ENCODE measurements at regions not wholly inside any gene's neighbourhood (a gene's known extent, or its start where the extent isn't known, plus 50 kb on each side); places are given as distances from the start of the nearest gene placed in this dataset.

DNA sequence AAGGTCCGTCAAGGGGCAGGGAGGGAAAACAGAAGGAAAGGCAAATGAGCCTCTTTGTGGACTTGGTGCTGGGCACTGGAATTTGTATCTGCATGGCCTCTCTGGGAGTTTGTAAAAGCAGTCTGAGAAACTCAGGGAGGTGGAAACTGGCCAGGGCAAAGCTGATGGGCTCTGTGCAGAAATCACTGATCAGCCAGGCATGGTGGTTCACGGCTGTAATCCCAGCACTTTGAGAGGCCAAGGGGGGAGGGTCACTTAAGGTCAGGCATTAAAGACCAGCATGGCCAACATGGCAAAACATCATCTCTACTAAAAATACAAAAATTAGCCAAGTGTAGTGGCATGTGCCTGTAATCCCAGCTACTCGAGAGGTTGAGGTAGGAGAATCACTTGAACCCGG lies 369.9 kb upstream of the ZNF507 start:
- H3K4me2 ChIP-seq (ENCODE audit: insufficient read depth, low read length), result no peak overlapping the region
- no peak for DNase-seq (ENCODE audit: insufficient read length, low spot score, missing footprints)
- no peak overlapping the region for H2AFZ ChIP-seq (ENCODE audit: low read length)
- no peak overlapping the region for H3K27ac ChIP-seq (ENCODE audit: low read depth, low read length)
- no peaks in the 10 kb centered on the region for H4K20me1 ChIP-seq (ENCODE audit: insufficient read depth, low read length)
- H3K9me3 ChIP-seq (ENCODE audit: low read depth, low read length), result peaks cover 4% of the 10 kb centered on the region
- no peak for TF ChIP-seq CTCF (IDR thresholded peaks at IDR 0.05; ENCODE audit: extremely low read depth, low read depth, low read length)
- no peaks in the 10 kb centered on the region for H3K36me3 ChIP-seq (ENCODE audit: insufficient read depth, low read length)
- H3K4me1 ChIP-seq (ENCODE audit: insufficient read depth, low read length), result no peaks in the 10 kb centered on the region
- H3K4me3 ChIP-seq (ENCODE audit: insufficient read depth, low read length), result no peak overlapping the region
- H3K27me3 ChIP-seq (ENCODE audit: insufficient read depth, low read length), result no peaks in the 10 kb centered on the region
- no peaks in the 10 kb centered on the region for H3K79me2 ChIP-seq (ENCODE audit: insufficient read depth, low read length)

DNA sequence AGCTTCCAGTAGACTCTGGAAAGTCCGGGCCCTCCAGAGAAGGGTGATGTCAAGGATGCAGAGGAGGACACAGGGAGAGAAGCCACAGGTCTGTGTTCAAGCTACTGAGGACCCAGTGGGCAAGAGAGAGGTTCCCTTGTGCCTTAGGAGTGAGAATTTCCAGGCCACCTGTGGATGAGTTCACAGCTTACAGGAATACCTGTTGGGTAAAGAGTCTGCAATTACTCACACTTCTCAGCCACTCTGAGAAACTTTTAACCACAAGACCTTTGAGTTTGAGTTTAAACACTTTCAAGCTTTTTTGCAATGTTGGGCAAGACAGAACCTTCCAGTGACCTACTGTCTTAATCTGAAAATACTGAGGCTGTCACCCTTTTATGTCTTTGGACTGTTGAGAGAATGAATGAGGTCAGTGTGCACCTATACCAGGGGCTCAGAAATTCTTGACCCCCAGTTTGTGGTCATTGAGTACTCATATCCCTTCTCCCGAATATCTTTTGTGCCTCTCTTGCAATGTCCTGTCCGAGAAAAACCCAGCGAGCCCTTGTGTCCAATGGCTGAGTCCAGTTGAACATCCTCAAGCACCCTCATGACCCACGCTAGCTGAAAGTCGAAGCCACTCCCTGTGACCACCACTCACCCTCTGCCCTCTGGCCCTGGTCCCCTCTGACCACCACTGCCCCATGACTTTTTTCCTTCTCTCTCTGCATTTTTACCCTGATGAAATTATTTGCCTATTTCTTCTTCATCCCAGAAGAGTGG lies 368.5 kb upstream of the ZNF507 start:
- TF ChIP-seq CTCF (IDR thresholded peaks at IDR 0.05; ENCODE audit: extremely low read depth, low read depth, low read length), result no peak
- H3K4me3 ChIP-seq (ENCODE audit: insufficient read depth, low read length), result no peak overlapping the region

DNA sequence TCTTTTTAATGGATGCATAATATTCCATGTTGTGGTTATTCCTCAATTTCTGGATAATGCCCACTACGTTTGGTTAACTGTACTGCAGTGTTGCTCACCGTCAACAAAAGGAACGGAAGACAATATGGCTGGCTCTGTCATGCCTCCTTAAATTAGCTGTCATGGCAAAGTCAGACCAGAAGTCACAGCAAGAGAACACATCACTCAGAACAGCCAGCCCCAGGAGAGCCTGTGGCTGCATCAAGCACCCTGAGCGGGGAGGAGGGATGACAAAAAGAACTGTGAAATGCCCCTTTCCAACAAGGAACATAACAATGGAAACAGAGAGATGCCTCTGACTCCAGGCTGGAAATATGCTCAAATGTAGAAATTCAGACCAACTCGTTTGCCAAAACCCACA lies 366.0 kb upstream of the ZNF507 start:
- no peak overlapping the region for H3K4me3 ChIP-seq (ENCODE audit: insufficient read depth, low read length)
- H4K20me1 ChIP-seq (ENCODE audit: insufficient read depth, low read length), result no peaks in the 10 kb centered on the region
- H3K36me3 ChIP-seq (ENCODE audit: insufficient read depth, low read length), result no peaks in the 10 kb centered on the region
- H3K9me3 ChIP-seq (ENCODE audit: low read depth, low read length), result no peaks in the 10 kb centered on the region
- no peak overlapping the region for H3K4me2 ChIP-seq (ENCODE audit: insufficient read depth, low read length)
- no peak for DNase-seq (ENCODE audit: insufficient read length, low spot score, missing footprints)
- no peaks in the 10 kb centered on the region for H3K79me2 ChIP-seq (ENCODE audit: insufficient read depth, low read length)
- H2AFZ ChIP-seq (ENCODE audit: low read length), result no peak overlapping the region
- TF ChIP-seq CTCF (IDR thresholded peaks at IDR 0.05; ENCODE audit: extremely low read depth, low read depth, low read length), result no peak
- H3K4me1 ChIP-seq (ENCODE audit: insufficient read depth, low read length), result no peaks in the 10 kb centered on the region
- H3K27me3 ChIP-seq (ENCODE audit: insufficient read depth, low read length), result no peaks in the 10 kb centered on the region
- H3K27ac ChIP-seq (ENCODE audit: low read depth, low read length), result no peak overlapping the region

More for the DNA sequence above, 368.5 kb upstream of the ZNF507 start:
- peaks cover 4% of the 10 kb centered on the region for H3K9me3 ChIP-seq (ENCODE audit: low read depth, low read length)
- no peaks in the 10 kb centered on the region for H4K20me1 ChIP-seq (ENCODE audit: insufficient read depth, low read length)
- H3K4me2 ChIP-seq (ENCODE audit: insufficient read depth, low read length), result no peak overlapping the region
- no peaks in the 10 kb centered on the region for H3K79me2 ChIP-seq (ENCODE audit: insufficient read depth, low read length)
- no peak overlapping the region for H3K27ac ChIP-seq (ENCODE audit: low read depth, low read length)
- DNase-seq (ENCODE audit: insufficient read length, low spot score, missing footprints), result no peak
- H3K4me1 ChIP-seq (ENCODE audit: insufficient read depth, low read length), result no peaks in the 10 kb centered on the region
- no peaks in the 10 kb centered on the region for H3K27me3 ChIP-seq (ENCODE audit: insufficient read depth, low read length)
- H3K36me3 ChIP-seq (ENCODE audit: insufficient read depth, low read length), result no peaks in the 10 kb centered on the region
- no peak overlapping the region for H2AFZ ChIP-seq (ENCODE audit: low read length)

DNA sequence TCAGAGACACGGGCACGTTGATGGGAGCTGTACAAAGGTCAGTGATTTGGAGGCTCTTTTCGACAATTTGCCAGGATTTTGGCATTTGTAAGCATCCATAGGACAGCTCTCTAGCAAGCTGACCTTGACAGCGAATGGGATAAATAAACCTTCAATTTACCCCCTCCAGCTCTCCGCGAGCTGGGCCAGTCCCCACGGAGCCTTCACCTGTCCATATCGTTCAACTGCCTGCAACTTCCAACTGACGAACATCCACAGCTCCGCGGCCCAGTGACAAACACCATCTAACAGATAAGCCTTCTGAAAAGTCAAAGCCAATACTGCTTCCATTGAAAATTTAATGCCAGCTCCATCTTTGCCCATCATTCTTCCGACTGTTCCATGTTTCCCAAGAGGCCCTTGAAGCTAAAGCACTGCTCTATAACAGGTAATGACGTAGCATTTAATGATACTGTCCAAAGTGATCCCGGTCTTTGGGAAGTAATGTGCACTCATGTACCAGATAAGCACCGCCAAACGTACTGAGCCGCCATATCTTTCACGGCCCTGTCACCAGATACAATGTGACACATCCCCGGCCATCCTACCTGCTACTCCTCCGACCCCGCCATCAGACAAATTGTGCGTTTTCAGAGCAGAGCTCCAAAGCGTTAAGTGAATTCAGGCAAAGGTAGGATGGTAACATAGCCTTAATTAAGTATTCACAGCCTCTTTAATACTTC lies 365.3 kb upstream of the ZNF507 start:
- Histone ChIP-seq H3K9me3 (ENCODE audit: low read depth, low read length) (no peaks in the 10 kb centered on the region), H3K4me3 (ENCODE audit: insufficient read depth, low read length) (no peak overlapping the region), H4K20me1 (ENCODE audit: insufficient read depth, low read length) (no peaks in the 10 kb centered on the region), H3K27ac (ENCODE audit: low read depth, low read length) (no peak overlapping the region), H3K27me3 (ENCODE audit: insufficient read depth, low read length) (no peaks in the 10 kb centered on the region), H2AFZ (ENCODE audit: low read length) (no peak overlapping the region), H3K36me3 (ENCODE audit: insufficient read depth, low read length) (no peaks in the 10 kb centered on the region), H3K4me2 (ENCODE audit: insufficient read depth, low read length) (no peak overlapping the region), H3K79me2 (ENCODE audit: insufficient read depth, low read length) (no peaks in the 10 kb centered on the region), H3K4me1 (ENCODE audit: insufficient read depth, low read length) (no peaks in the 10 kb centered on the region)
- no peak for DNase-seq (ENCODE audit: insufficient read length, low spot score, missing footprints)
- no peak for TF ChIP-seq CTCF (IDR thresholded peaks at IDR 0.05; ENCODE audit: extremely low read depth, low read depth, low read length)

Data from osteoblast (primary cell).